ENCODE measurements at regions not wholly inside any gene's neighbourhood (a gene's known extent, or its start where the extent isn't known, plus 50 kb on each side); places are given as distances from the start of the nearest gene placed in this dataset.

DNA sequence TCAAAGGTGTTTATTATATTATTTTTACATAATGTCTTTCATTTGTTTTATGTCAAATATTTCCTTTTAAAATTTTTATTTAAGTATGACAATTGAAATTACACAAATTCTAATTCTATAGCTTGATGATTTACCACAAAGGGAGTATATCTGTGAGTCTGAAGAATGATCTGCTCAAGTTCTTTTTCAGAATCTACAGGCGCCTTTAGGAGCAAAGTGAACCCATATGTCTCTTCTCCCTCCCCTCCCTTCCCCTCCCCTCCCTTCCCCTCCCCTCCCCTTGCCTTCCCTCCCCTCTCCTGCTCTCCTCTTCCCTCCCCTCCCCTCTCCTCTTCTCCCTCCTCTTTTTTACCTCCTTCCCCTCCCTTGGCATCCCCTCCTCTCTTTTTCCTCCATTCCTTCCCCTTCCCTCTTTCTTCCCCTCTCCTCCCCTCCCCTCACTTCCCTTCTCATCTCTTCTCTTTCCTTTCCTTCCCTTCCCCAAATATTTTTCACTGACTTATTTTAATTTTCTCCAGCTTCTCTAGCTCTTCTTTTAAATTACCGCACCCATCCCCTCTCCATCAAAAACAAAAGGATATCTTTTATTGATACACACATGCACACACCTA is 495.3 kb upstream of the PIK3R1 start:
- ChIA-PET POLR2A (no interaction called here), CTCF (no interaction called here)
- DNase-seq, result no peak
- H3K27ac Mint-ChIP-seq, result no peak overlapping the region
- no peaks in the 10 kb centered on the region for H3K27me3 Mint-ChIP-seq
- intact Hi-C loops (cut with micrococcal nuclease), result no loop called here
- no peaks in the 10 kb centered on the region for H3K36me3 Mint-ChIP-seq (ENCODE audit: low read depth)
- H3K9me3 Mint-ChIP-seq, result no peaks in the 10 kb centered on the region
- no peak for TF ChIP-seq CTCF (IDR thresholded peaks at IDR 0.05)
- H3K4me3 Mint-ChIP-seq, result no peak overlapping the region
- no peak for ATAC-seq (ENCODE audit: low read depth)
- H3K4me1 Mint-ChIP-seq, result no peaks in the 10 kb centered on the region

- POLR2A ChIA-PET, result no interaction called here
- peaks cover 7% of the 10 kb centered on the region for H3K9me3 Mint-ChIP-seq
- DNase-seq, result no peak
- CTCF ChIA-PET, result no interaction called here
- no peak for ATAC-seq (ENCODE audit: low read depth)
- intact Hi-C loops (cut with micrococcal nuclease), result no loop called here
- H3K27ac Mint-ChIP-seq, result no peak overlapping the region
- H3K27me3 Mint-ChIP-seq, result peaks cover 3% of the 10 kb centered on the region
- H3K4me3 Mint-ChIP-seq, result no peak overlapping the region
- no peak for TF ChIP-seq CTCF (IDR thresholded peaks at IDR 0.05)
- H3K36me3 Mint-ChIP-seq (ENCODE audit: low read depth), result no peaks in the 10 kb centered on the region
- H3K4me1 Mint-ChIP-seq, result no peaks in the 10 kb centered on the region
Measured at GRCh38 chr5:67702008-67702407, 505.4 kb upstream of the CD180 start.

DNA sequence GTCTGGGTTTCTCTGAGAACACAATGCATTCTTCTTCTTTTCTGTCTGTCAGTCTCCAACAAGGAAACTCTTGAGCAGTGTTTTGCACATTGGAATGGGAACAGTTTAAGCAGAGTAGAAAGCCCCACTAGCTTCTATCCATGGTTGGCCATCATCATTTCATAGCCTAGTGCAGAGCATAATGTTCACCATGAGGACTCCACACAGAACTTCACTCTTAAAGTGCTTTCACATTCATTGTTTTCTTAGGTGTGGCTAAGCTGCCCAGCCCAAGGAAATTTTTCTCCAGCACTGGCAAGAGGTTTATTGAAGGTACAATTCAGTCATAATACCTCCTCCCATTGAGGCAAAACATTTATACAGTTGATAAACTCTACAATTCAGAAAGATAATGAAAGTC is 503.0 kb upstream of the CD180 start:
- Mint-ChIP-seq H3K27ac (no peak overlapping the region), H3K36me3 (ENCODE audit: low read depth) (no peaks in the 10 kb centered on the region), H3K4me3 (no peak overlapping the region), H3K9me3 (peaks cover 3% of the 10 kb centered on the region), H3K27me3 (peaks cover 5% of the 10 kb centered on the region), H3K4me1 (no peaks in the 10 kb centered on the region)
- intact Hi-C loops (cut with micrococcal nuclease), result no loop called here
- CTCF ChIA-PET, result no interaction called here
- no peak for DNase-seq
- TF ChIP-seq CTCF (IDR thresholded peaks at IDR 0.05), result no peak
- POLR2A ChIA-PET, result no interaction called here
- ATAC-seq (ENCODE audit: low read depth), result no peak

DNA sequence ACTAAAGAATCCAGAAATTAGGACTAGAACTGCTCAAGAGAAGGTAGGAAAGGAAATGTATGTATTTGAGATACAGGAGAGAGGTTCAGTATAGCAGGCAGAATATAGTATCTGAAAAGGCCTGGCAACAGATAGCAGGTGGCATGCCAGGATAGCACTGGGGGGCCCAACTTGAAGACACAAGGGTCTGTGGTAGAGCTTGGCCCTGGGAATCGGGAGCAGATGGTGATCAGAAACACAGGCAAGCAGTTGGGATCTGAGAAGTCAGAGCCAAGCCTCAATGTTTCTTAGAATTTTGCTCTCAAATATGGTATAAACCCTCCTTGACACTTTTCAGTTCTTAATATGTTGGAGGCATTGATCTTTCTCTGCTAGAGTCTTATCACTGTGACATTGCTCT is 499.8 kb upstream of the CD180 start:
- CTCF ChIA-PET, result no interaction called here
- H3K27ac Mint-ChIP-seq, result no peak overlapping the region
- H3K4me3 Mint-ChIP-seq, result no peak overlapping the region
- no peak for TF ChIP-seq CTCF (IDR thresholded peaks at IDR 0.05)
- intact Hi-C loops (cut with micrococcal nuclease), result no loop called here
- peaks cover 5% of the 10 kb centered on the region for H3K27me3 Mint-ChIP-seq
- ATAC-seq (ENCODE audit: low read depth) (no peak), DNase-seq (no peak)
- no peaks in the 10 kb centered on the region for H3K9me3 Mint-ChIP-seq
- POLR2A ChIA-PET, result no interaction called here
- no peaks in the 10 kb centered on the region for H3K36me3 Mint-ChIP-seq (ENCODE audit: low read depth)
- H3K4me1 Mint-ChIP-seq, result no peaks in the 10 kb centered on the region

DNA sequence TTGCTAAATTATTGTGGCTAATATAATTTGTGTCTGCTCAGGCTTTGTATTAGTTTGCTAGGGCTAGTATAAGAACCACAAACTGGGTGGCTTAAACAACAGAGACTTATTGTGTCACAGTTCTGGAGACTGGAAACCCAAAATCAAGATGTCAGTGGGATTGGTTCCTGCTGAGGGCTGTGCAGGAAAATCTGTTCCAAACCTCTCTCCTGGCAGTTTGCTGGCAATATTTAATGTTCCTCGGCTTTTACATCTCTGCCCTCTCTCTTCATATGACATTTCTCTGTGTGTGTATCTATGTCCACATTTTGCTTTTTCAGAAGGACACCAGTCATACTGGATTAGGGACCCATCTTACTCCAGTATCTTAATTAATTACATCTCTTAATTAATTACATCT is 498.8 kb upstream of the CD180 start:
- intact Hi-C loops (cut with micrococcal nuclease), result no loop called here
- no peak overlapping the region for H3K4me3 Mint-ChIP-seq
- H3K27me3 Mint-ChIP-seq, result peaks cover 3% of the 10 kb centered on the region
- H3K27ac Mint-ChIP-seq, result no peak overlapping the region
- H3K36me3 Mint-ChIP-seq (ENCODE audit: low read depth), result no peaks in the 10 kb centered on the region
- DNase-seq (no peak), ATAC-seq (ENCODE audit: low read depth) (no peak)
- ChIA-PET CTCF (no interaction called here), POLR2A (no interaction called here)
- TF ChIP-seq CTCF (IDR thresholded peaks at IDR 0.05), result no peak
- no peaks in the 10 kb centered on the region for H3K9me3 Mint-ChIP-seq
- no peaks in the 10 kb centered on the region for H3K4me1 Mint-ChIP-seq

Data from activated B cell treated with CpG ODN at 0.5 μM for 24 hours (primary cell).